ENCODE measurements at regions not wholly inside any gene's neighbourhood (a gene's known extent, or its start where the extent isn't known, plus 50 kb on each side); places are given as distances from the start of the nearest gene placed in this dataset.

GRCh38 chr5:24363789-24364481 is 280.8 kb downstream of the CDH10 start:
- TF ChIP-seq CTCF (IDR thresholded peaks at IDR 0.05) (no peak), POLR2A (IDR thresholded peaks at IDR 0.05) (no peak)

Measured in heart left ventricle (tissue), 13 donors.